HCEC 1CT (cell line): ENCODE measurements at regions not wholly inside any gene's neighbourhood (a gene's known extent, or its start where the extent isn't known, plus 50 kb on each side); places are given as distances from the start of the nearest gene placed in this dataset.

Experiments
- DNase-seq: peaks from one replicate; pipeline ENCODE4 v3.0.0-alpha.2; 2017

DNA sequence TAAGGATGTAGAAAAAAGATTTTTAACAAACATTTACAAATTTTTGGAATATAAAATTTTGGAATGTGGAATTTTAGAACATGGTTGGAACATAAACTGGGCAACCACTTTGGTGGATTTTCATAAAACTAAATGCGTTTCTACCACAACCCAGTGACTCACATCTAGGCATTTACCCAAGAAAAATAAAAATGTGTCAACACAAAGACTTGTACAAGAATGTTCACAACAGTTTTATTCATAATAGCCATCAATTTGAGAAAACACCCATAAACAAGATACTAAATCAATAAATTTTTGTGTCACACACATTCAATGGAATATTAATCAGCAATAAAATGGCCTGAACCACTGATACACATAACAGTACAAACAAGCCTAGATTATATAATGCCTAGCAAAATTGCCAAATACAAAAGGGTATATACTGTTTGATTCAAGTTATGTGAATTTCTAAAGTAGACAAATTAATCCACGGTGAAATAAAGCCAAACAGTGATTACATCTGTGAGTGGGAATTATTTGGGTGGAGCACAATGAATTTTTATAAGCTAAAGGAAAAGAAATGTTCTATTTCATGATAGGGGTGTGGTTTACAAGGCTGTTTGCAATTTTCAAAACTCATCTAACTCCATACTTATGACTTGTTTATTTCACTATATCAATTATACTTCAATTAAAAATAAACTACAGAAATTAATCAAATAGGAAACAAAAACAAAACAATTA lies 415.2 kb upstream of the OR4E1 start:
- DNase-seq: peak; percentile 15

DNA sequence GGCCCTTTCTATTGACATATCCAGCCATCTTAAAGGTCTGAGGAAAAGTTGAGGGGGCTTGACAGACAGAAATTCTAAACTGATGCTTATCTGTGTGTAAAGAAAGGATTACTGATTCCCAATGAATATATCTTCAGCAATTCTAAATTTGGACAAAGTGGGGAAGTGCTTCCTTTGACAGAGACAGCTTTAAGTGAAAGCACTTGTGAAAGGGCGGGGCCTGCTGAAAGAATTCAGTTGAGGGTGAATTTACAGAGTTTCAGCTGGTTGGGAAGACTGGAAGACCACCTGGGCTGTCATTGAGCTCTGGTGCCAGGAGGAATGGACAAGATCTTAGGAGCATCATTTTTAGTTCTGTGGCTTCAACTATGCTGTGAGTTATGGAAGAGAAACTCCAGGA lies 412.5 kb upstream of the OR4E1 start:
- no peak for DNase-seq

DNA sequence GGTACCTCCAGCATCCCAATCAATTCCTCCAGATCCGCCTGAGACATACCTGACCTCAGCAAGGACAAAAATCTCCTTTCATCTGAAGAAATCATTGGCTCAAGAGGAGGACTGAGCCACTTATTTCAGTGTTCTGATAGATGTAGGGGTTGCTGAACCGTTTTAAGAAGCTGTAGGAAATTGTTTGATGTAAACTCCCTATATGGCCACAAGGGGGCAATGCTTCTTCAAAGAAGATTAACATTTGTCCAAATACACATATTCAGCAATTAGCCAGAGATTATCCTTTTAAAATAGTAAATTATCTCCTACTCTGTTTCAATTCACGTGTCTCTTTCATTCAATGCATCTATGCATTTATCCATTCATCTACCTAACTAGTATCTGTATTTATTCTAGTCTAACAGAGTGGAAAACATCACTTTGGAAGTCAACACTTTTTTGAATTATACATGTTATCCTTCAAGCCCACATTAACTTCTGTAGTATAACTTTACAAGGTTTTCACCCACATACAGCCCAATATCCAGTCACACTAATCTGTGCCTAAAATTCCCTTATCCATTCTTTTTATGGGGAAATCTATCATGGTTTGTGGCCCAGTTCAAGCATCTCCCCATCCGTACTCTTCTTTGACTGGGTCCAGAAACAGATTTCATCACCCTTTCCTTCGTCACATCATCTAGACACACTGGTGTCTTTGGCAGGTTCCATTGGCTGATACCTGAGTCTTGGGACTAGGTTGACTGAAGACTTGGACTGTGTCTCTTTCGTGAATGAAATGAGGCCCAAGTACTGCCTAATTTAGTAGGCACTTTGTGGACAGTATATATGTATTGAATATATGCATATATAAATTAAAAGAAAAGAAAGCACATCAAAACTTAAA lies 411.0 kb upstream of the OR4E1 start:
- peak; percentile 38 for DNase-seq

DNA sequence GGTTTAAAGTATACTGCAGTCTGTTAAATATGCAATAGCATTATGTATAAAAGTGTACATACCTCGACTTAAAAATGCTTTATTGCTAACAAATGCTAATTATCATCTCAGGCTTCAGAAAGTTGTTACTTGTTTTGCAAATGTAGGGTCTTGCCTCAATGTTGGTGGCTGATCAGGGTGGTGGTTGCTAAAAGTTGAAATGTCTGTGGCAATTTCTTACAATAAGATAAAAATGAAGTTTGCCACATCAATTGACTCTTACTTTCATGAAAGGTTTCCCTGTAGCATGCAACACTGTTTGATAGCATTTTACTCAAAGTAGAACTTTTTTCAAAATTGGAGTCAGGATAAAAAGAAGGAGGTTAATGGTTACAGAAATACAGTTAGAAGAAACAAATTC lies 407.7 kb upstream of the OR4E1 start:
- no peak for DNase-seq

DNA sequence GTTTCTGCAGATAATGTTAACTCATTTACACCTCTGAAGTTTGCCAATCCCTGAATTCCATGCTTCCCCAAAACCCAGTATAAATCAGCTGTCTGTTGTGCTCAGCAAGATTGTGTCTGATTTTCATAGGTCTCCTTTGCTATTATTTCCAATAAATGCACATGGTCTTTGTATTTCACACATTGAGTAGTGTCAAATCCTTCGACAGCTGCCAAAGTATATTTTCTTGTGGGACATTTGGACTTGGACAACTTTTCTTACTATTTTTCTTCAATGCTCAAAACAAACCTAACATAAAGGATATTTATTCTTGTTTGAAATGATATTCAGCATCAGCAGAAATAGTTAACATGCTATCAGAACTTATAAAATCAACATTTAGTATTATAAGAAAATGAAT lies 406.1 kb upstream of the OR4E1 start:
- no peak for DNase-seq

DNA sequence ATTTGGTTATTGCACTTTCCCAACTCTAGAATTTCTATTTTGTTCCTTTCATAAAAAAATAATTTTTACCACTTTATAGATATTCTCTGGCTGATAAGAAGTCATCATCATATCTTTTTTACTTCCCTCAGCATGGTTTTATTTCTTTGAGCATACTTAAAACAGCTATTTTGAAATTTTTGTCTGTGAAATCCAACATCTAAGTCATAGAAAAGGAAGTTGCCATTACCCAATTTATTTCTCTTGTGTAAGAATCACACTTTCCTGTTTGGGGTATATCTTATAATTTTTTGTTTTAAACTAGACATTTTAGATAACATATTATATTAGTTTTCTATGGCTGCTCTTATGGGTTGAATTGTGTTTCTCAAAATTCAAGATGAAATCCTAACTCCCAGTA lies 400.2 kb upstream of the OR4E1 start:
- no peak for DNase-seq

DNA sequence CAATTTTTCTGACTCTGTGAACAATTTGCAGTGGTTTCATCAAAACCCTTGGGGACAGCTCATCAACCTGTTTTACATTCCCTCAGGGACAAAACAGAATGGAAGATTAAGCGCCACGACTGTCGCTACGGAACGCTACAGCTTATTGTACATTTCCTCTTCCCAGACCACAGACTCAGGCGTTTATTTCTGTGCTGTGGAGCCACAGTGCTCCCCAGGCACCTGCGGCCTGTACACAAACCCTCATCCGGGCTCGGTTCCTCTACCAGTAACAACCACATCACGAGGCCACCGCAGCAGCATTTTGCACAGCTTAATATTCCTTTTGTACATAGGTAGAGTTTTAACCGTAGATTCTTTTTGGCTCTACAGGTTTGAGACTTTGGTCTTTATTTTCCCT lies 397.4 kb upstream of the OR4E1 start:
- no peak for DNase-seq

DNA sequence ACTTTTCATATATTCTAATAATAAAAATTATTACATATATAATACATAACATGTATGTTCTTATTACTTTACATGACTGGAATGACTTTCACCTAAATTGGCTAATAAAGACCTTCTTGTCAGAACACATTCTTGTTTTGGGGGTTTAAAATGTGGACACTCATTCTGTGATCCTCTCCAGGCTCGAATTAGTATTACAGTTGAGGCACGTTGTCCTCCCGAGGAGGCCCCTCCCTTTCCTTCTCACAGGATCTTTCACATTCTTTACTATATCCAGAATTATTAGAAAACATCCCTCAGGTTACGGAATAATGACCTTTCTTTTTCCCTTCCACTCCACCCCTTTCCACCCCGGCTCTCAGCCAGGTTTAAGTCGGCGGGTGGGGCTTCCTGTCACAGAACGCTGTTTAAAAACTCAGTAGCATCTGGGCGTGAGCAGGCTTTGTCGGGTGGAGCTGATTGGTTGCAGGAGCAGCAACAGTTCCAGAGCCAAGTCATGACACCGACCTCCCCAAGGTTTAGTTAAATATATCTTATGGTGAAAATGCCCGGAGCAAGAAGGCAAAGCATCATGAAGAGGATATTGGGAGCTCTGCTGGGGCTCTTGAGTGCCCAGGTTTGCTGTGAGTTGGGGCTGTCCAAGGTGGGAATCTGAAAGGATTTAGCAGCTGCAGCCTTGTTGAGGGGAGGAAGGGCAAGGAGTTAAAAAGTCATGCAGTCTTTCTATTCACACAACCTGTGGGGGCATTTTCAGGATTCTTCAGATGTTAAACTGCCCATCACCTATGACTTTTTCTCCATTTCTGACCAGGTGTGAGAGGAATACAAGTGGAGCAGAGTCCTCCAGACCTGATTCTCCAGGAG lies 396.7 kb upstream of the OR4E1 start:
- no peak for DNase-seq

DNA sequence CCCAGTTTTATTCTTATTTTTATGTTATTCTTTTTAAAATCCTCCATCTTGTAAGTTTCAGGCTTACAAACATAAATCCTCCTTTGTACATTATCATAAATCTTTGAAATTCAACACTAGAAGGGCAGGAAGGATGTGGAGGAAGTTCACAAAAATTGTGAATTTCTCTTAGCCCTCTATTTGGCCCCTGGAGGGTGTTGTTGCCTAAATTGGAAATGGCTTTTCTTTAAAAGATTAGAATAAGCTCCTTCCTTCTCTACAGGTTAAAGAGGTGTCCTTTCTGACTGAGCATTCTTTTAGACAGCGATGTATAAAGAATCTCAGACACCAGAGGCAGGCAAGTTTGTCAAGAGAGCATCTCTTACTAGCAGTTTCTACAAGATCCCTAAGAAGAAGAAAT lies 391.7 kb upstream of the OR4E1 start:
- no peak for DNase-seq

DNA sequence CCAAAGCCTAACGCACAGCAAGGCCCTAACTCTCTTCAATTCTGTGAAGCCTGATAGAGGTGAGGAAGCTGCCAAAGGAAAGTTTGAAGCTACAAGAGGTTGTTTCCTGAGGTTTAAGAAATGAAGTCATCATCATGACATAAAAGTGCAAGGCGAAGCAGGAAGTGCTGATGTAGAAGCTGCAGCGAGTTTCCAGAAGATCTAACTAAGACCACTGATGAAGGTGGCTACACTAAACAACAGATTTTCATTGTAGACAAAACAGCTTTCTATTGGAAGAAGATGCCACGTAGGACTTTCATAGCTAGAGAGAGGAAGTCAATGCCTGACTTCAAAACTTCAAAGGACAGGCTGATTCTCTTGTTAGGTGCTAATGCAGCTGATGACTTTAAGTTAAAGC lies 385.6 kb upstream of the OR4E1 start:
- no peak for DNase-seq

DNA sequence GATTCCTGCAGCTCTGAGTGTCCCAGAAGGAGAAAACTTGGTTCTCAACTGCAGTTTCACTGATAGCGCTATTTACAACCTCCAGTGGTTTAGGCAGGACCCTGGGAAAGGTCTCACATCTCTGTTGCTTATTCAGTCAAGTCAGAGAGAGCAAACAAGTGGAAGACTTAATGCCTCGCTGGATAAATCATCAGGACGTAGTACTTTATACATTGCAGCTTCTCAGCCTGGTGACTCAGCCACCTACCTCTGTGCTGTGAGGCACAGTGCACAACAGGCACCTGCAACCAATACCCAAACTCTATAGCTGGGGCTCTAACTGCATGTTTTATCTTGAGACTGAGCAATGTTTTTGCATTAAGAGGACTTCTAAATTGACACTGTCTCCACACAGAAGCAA lies 379.2 kb upstream of the OR4E1 start:
- no peak for DNase-seq

DNA sequence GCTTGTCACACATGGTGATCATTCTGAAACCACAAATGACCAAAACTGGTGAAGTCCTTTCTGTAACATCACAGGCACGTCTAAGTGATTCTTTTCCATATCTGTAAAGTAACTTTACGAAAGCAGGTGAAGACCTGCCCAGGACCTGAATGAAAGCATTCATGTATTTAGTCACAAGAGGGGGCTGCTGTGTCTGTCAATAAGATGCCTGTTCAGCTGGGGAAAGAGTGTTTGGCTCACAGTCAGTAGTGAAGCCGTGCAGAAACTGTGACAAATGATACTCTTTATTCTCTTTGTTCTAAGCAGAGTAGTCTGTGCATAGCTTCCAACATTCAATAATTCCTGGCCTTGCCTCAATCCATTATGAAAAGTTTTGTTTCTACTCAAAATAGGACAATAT lies 373.5 kb upstream of the OR4E1 start:
- DNase-seq: no peak

DNA sequence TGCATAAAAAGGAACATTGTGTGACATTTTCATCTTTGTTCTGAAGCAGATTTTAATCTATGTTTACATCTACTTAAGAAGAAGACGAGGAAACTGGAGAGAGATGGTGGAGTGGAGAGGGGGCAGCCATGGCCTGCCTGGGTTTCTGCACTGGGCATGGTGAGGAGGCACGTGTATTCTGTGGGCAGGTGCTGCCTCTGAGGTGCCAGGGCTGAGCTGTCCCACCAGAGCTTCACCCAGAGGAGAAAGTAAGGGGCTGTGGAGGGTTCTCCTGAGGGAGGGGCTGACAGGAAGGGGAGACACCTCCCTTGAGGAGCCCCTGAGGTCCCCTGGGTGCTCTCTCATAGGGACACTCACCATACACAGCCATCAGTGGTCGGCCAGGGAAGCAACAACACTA lies 372.4 kb upstream of the OR4E1 start:
- DNase-seq: no peak

DNA sequence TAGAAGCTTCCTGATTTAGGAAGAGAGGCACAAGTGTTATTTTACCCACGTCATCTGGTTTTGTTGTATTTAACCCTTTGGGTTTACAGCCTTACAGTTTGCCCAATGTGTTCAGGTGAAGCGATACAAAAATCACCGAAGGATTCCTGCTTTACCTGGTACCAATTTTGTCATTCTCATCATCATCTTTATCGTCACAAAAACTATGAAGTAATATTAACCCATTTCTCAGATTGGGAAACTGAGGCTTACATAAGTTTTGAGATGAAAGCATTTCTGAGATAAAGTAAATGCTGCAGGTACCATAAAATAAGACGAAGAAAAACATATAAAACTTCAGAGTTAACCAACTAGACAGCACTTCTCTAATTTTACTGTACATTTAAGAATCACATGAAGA lies 370.6 kb upstream of the OR4E1 start:
- DNase-seq: no peak

DNA sequence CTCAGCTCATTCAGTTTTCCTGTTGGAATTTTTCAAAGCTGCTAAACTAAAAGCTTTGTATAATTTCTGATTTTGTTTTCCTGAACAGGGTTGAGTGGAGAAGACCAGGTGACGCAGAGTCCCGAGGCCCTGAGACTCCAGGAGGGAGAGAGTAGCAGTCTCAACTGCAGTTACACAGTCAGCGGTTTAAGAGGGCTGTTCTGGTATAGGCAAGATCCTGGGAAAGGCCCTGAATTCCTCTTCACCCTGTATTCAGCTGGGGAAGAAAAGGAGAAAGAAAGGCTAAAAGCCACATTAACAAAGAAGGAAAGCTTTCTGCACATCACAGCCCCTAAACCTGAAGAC lies 367.1 kb upstream of the OR4E1 start:
- DNase-seq: no peak

DNA sequence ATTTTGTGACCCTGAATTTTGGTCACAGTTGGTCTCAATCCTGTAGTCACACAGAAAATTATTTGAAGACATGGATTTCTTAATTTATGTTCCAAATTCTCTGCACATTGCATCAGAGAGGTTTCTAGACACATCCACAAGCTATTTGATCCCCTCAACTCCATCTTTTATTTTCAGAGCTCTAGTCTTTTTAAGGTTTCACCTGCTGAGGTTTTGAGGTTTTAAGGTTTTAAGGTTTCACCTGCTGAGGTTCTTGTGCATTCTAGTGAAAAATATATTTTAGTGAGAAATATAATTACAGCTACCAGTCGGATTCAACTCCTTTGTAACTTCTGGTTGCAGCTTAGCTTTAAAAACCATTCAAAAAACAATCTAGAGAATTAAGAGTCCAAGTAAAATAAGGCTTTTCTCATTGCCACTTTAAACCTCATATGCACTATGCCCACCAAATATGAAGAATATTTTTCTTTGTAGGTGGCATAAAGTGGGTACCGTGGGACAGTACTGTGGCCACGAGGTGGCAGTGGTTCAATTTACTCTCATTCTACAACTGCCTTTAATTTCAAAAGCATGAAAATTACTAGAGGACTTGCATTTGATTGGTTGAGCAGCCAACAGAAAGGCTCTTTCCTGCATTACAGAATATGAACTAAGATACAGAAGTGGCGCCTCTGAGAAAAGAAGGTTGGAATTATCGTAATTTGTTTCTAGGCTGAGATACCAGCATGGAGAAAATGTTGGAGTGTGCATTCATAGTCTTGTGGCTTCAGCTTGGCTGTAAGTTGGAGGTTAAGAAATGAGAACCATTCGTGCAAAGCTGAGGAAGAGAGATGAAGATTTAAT lies 366.5 kb upstream of the OR4E1 start:
- no peak for DNase-seq

DNA sequence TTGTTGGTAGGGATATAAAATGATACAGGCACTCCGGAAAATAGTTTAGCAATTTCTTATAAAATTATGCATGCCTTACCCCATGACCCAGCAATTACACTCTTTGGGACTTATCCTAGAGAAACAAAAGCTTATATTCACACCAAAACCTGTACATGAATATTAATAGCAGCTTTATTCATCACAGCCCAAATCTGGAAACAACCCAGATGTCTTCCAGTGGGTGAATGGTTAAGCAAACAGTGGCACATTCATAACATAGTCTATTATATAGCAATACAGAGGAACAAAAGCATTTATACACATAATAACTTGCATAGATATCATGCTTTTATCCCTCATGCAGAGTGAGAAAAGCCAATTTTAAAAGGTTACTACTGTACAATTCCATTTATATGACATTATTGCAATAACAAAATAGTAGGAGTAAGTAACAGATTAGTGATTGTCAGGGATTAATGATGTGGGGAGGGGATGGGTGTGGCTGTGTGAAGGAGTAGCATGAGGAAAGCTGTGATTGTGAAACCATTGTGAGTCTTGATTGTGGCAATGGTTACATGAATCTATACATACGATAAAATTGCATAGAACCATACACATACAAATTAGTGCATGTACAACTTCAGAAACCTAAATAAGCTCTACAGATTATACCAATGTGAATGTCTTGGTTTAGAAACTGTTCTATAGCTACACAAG lies 363.1 kb upstream of the OR4E1 start:
- no peak for DNase-seq

DNA sequence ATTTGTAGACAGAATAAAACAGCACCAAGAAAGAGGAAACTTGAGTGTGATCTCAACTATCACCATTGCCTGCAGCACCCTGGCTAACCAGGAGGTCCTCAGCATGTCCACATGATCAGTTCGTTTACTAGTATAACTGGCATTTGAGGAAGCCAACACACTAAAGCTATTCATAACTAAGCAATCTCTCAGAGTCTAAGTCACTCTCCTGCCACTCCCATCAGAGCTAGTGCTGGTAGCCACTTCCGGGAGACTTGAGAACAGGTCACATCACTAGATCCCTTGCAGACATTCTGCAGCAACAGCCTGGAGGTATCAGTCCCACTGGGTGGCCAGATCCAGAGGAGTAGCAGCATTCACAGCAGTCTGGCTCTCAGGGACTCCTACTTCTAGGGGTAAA lies 352.9 kb upstream of the OR4E1 start:
- DNase-seq: no peak

DNA sequence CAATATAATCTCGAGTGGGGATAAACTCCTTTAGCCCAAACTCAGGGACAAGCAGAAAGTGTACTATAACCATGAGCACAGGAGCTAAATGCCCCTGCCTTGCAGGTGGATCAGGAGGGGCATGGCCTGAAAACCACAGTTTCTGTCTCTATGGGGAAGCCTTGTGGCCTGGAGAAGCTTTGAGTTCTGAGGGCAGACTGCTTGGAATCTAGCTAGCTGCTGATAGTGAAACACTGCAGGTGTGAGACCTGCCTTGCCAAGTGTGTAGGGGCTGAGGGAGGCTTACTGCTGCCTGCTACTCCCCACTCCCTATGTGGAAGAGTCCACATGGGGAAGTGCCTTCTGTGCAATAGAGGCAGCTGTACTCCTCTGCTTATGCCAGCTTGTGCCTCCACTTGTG lies 352.3 kb upstream of the OR4E1 start:
- DNase-seq: no peak

DNA sequence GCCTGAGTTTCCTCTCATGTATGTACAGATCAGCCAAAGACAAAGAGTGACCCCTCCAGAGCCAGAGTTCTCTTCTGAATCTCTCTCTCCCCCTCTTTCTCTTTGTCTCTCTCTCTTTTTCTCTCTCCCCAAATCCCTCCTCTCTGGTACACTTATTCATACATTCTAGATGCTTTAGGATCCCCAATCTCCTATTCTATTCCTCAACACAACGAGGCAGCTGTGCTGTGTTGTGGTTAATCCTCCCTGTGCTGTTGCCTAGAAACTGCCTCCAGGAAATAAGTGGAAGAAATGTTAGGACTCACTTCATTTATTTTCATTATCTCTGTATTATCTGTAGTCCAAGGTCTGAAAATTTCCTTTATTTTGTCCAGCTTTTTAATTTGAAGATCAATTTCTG lies 350.5 kb upstream of the OR4E1 start:
- DNase-seq: no peak

DNA sequence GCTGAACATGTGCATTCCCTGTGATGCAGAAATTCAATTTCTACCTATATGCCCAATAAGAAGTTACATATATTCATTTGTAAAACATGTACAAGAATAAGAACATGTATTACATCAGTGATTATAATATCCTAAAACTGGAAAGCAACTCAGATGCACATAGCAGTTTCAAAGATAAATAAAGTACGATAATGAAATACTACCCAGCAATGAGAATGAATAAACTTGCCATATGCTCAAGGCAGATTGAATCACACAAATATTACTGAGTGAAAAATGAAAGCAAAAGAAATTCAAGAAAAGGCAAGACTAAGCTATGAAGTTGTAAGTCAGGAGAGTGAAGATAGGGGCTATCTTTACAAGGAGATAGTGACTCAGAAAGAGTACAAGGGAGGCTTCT lies 345.3 kb upstream of the OR4E1 start:
- no peak for DNase-seq

DNA sequence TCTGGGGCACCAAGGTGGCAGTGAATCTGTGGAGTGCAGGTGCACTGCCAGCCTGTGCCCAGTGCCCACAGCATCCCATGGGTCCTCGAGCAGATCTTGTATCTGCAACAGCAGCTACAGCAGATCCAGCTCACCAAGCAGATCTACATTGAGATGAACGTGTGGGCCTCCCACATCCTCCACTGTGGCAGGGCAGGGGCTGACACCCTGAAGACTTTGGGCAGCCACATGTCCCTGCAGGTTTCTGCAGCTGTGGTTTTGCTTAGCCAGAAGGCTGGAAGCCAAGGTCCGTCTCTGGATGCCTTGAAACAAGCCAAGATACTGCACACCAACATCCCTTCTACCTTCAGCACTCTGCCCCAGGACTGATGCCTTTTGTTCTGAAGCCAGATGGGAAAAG lies 338.8 kb upstream of the OR4E1 start:
- no peak for DNase-seq
